ENCODE measurements at regions not wholly inside any gene's neighbourhood (a gene's known extent, or its start where the extent isn't known, plus 50 kb on each side); places are given as distances from the start of the nearest gene placed in this dataset.
"Not testable (repeated sequence)": the region's sequence is repeated elsewhere in the genome, so short reads cannot be mapped to it uniquely, and the experiment has no call there.

- no peak for DNase-seq
Observed at GRCh38 chr3:127413318-127413673, 125.5 kb upstream of the PRR20G start.

DNA sequence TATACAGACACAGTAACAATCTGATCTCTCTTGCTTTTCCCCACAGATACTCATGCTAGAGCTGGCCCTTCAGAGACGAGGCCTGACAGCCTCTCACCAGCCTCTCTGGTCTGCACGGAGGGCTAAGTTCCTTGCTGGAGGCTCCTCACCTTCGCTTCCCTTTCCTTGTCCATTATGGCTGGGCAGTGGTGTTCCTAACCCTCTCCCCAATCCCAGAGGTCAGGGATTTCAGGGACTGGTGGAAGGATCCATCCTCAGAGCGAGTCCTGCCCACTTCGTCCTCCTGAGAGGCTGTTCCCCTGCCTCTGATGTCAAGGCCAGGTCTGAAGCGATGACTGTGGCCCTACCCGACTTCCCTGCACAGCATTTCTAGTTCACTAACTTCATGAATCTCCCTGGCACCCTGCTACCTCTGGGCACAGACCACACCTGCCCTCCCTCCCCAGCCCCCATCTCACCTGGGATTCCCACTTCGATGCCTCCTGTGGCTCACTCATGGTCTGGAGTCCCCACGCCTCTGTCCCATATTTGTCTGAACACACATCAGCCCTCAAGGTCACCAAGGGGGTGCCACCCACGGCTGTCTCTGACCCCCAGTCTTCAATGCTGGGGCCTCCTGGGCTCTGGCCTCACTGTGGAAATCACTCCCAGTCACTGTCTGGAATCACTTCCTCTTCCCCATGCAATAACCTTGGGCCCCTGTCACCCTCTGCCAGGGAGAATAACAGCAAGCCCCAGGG, 124.9 kb upstream of the PRR20G start:
- no peak for DNase-seq

DNA sequence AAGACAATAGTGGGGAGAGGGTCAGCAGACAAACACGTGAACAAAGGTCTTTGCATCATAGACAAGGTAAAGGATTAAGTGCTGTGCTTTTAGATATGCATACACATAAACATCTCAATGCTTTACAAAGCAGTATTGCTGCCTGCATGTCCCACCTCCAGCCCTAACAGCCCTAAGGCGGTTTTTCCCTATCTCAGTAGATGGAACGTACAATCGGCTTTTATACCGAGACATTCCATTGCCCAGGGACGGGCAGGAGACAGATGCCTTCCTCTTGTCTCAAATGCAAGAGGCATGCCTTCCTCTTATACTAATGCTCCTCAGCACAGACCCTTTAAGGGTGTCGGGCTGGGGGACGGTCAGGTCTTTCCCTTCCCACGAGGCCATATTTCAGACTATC, 124.0 kb upstream of the PRR20G start:
- DNase-seq, result not testable (repeated sequence)

- no peak for DNase-seq
Observed at GRCh38 chr3:127411083-127411727, 123.4 kb upstream of the PRR20G start.

DNA sequence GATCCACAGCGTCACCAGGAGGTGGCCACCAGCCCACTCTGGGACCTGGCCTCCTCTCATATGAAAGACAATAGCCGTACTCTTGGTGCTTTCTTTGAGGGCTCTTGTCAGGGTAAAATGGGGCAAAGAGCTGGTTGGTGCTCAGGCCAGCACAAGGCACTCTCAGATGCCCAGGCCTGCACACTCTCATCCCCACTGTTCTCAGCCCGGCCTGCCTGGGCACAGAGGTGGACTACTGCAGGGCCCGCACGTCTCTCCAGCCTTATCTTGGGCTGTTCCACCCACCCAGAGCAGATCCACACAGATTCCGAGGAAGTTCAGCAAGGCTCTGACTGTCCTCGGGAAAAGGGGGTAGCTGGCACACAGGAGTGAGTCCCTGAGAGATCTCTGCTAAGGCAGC, 122.8 kb upstream of the PRR20G start:
- no peak for DNase-seq

GRCh38 chr3:127410137-127410488, 122.3 kb upstream of the PRR20G start:
- no peak for DNase-seq

DNA sequence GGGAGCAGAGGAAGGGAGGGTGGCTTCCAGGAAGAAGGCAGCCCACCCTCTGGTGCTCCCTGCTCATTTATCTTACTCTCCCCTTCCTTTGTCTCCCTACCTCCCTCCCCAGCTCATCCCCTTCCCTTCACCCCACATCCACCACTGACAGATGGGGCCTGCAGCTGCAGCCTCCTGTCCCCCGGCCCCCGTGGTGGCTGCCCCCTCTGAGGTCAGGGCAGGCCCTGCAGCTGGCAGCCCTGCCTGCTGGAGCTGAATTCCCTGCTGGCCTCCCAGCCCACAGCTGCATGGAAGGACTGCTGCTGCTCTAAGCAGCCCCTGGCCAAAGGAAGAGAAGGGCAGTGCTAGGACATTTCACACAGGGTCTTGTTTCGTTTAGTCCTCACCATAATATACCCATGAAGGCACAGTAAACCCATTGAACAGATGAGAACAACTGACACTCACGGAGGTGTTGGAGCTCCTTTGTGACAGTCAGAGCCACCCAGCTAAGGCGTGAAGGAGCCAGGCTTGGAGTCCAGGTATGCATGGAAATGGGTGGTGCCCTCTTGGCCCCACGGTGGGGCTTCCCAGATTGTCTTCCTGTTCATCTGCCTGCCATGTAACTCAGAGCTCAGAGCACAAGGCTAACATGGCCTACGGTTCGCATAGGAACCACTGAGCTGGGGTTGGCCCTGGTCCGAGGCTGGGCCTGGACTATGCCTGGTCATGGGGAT, 121.7 kb upstream of the PRR20G start:
- no peak for DNase-seq

DNA sequence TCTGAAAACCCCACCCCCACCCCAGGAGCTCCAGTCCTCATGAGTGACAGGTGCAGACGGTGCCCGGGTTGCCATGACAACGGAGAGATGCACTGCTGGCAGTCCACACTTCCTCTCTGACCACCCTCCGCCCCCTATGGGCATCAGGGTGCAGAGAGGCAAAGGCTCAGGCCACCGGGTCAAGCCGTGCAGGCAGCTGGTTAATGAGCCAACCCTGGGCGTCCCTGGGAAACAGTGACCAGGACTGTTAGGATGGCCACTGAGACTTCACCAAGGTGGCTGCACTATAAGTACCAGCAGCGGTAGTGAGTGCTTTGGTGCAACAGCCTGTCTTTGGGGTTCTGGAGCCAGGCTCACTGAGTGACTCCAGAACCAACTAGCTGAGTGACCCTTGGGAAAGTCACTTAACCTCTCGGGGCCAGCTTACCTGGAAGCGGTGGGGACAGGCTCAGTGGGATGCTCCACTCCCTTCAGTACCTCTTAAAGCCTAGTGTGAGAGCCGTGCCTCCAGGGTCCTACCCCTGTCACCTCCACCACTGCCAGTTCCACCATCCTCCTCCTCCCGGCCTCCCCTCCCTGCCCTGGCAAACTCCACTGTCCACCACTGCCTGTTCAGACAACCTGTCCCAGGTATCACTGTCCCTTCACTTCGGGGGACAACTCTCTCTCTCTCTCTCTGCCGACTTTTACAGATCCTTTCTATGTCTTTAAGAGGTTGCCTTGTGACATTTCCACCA, 121.0 kb upstream of the PRR20G start:
- no peak for DNase-seq

DNA sequence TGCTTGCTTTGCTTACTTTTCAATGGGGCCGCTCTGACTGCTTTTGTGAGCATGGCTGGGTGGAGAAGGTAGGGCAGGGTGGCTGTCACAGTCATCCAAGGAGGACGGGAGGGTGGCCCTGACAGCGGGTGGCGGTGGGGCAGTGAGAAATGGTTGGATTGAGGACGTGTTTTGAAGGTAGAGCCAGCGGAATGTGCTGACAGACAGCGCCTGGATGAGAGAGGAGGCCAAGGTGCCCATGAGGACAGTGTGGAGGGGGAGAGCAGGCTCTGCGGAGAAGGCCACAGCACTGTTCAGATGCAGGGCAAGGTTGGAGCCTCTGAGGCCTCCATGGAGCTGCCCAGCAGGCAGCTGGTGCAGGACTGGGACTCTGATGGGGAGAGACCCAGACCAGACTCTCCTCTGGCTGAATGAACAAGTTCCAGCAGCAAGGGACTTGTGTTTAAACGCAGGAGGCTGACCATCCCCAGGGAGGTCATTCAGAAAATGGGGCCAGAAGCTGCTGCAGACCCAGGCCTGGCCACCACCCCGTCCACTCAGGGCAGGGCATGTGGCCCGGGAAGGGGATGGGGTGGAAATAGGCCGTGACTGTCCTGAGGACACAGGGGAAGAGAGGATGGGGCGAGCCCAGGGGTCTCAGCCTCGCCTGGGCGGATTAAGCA, 120.3 kb upstream of the PRR20G start:
- no peak for DNase-seq

DNA sequence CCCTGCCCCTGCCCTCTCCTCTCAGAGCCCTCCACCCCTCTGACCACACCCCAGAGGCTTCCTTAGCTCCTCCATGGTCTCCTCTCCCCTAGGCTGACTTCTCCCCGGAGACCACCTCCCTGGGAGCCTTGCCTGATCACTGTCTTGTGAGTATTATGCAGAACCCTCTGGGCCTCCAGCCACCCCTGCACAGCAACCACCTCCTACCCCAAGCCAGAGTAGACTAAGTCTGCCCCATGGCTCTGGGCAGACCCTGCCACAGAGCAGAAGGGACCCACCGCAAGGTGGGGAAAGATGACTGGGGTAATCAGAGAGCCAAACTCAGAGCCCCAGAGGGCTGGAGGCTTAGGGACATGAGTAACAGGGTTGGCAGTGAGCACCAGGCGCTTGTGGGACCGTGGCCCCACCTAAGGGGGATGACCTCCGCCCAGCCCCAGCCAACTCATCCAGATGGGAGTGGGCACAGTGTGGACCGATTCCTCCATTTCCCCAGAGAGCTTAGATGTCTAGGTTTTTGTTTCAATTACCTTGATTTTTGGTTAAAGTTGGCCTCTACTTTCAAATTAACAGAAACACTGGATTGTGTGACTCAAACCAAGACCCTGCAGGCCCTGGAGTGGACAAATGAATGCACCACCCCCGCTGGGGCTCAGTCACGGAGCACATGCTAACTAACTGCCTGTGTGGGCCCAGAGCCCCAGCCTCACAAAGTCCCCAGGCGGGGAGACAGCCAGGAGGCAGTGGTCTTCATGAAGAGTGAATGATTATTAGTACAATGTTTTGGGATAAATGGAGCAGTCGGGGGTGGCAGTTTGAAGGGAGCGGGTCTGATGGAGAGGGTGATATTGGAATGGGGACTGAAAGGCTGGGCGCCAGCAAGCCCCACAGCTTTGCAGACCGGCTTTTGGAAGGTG, 119.4 kb upstream of the PRR20G start:
- no peak for DNase-seq

DNA sequence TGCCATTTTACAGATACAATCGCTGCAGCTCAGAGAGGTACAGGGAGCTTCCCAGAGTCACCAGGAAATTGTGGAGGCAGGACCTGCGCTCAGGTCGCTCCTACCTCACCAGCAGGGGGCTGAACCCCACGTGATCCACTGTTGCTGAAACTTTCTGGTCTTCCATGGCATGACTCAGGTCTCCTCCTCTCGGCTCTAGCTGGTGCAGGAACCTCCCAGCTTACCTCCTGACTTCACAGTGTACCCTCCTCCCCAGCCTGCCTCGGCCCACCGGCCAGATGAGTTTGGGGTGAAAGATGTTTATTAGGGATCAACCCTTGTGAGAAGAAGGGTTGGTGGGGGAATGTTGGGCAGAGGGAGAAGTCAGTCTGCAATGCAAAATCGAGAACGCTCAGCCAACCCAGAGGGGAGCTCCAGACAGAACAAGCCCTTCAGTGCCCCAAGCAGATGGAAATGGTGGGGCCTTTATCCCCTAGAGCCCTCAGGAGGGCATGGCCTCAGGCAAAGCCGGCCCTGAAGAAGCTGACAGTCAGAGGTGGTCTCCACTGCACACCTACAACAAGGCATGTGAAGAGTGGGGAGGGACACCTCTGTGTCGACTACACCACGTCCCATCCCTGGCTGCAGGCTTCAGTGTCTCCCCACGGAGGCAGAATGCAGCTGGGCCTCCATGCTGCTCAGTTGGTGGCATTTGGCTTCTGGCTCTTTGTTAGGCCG, 118.6 kb upstream of the PRR20G start:
- DNase-seq, result peak; percentile 45

DNA sequence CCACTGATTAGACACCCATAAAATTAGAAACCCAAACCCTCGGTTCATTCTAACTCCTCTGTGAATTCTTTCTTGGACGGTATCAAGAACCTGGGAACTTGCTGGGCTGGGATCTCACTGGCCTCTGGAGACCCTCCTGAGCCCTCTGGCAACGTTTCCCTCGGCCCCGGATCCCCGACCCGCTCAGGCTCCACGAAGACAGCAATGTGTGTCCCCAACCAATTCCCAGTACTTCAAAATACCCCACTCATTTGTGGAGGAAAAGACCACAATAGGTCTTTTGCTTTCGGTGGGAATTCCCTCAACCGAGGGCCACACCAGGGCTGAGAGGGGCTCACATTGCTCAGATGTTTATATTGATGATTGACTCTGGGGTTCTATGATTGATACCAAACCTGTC, 117.9 kb upstream of the PRR20G start:
- DNase-seq, result no peak

DNA sequence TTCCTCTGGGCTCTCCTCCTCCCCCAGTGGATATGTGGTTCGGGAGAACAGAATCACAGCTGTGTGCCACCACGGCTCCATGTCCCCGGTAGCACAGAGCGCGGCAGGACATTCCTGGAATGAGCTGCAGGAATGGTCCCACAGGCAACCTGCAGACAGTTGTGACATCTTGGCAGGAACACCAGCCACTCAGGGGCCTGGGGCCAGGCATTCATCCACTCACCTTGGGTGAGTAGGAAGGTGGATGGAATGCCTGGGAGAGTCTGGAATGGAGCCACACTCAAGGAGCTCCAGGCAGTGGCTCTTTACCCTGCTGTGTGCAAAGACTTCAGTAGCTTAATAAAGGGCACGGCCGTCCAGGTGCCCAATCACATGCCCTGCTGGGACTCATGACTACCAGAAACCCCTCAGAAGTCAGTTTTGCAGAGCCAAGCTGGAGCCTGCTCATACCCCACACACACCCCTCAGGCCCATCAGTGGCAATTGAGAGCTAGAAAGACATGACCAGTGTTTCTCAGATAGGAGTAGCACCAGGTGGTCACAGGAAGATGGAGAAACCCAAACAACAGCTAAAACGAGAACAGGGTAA, 117.3 kb upstream of the PRR20G start:
- no peak for DNase-seq

GRCh38 chr3:127404221-127405009, 116.6 kb upstream of the PRR20G start:
- no peak for DNase-seq

DNA sequence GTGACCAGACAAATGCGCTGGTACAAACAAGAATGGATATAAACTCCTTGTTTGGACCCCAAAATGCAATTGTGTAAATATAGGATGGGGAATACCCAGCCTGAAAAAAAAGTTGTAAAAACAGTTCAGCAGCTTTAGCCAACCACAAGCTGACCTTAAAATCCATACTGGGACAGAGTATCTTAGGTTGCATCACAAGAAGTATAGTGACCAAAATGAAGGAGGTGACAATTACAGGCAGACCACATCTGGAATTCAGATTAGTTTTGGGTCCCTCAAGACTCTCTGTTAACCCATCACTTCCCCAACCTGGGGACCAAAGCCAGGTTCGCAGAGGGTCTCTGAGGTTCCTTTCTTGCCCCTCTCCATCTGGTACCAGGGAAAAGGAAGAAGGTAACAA, 115.9 kb upstream of the PRR20G start:
- no peak for DNase-seq

DNA sequence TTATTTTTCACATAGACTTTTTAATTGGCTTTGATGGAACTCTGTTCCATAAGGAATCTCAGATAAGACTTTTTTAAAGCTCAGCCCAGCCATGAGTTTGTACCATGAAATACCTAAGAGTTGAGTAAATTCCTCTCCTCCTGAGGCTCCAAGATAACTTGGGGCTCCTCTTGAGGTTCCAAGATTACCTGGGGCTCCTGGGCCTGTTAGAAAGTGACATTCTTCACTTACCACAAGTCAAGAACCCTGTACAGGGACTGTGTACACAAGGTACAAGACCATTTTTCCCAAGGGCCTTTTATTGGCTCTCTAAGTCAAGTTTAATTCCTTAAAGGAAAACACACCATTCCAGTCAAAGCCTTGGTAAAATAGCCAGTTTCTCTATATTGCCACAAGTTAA, 111.3 kb upstream of the PRR20G start:
- DNase-seq, result no peak

- DNase-seq, result no peak
Observed at GRCh38 chr3:127396473-127396872, 108.6 kb upstream of the PRR20G start.

DNA sequence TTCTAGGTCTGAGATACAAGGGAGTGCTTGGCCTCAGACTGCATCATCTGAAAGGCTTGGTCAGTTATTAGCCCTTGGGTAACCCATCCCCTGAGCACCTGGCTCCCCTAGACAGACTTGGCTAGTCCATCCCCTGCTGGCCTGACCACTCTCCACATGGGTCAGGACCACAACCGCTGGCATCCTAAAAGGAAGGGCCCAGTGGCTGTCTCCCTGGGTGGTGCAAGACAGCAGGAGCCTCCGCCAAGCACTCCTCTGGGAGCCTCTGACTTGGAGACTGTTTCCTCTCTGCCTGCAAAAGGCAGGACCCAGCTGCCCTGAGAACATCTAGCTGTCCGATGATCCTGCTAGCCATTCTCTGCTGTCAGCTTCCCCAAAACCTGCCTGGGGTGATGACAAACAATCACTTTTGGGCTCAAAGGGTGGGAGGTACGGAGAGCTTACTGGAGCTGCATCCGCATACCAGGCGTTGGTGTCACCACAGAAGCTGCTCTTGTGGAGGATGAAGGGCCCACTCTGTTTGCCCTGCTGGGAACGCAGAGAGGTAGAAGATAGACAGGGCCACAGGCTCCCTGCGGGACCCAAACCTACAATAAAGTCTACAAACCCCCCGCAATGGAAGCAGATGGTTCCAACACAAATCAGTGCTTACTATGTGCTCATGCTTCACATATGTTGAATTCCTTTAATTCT, 108.0 kb upstream of the PRR20G start:
- no peak for DNase-seq

DNA sequence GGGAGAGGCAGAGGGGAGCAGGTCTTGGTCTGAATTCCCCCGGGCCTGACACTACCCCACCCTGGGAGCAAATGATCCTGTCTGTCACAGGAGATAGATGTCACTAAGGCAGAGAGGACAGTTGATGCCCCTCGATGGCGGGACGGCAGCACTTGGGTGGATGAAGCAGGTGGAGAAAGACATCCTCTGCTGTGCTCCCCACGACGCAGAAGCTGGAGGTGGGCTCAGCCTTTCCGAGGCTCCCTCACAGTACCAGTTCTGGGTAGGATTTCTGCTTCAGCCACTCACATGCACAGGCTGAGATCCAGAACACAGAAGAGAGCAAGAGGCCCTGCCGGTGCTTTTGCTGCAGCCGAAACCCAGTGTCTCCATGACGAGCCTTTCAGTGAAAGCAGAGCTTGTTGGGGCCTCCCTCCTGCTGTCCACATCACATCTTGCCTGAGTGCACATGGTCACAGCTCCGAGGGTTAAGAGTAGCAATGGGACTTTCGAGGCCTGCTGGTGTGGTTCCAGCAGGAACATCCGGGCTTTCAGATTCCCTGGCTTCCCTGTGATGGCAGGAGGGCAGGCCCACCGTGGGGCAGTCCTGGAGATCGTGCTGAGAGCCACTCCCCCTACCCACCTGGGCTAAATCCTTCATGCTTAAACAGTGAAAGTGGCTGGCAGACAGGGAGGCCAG, 107.3 kb upstream of the PRR20G start:
- DNase-seq, result no peak
